CD14-positive monocyte (primary cell): ENCODE measurements at regions not wholly inside any gene's neighbourhood (a gene's known extent, or its start where the extent isn't known, plus 50 kb on each side); places are given as distances from the start of the nearest gene placed in this dataset.
A peak's percentile ranks its signal among the peaks of the same experiment; 100 is the strongest.

Source experiments
- DNase-seq, 3 donors: peaks; one replicate each; pipeline ENCODE4 v3.0.0-alpha.2; 2011 to 2022
- H2AFZ ChIP-seq: 2 replicates; pipeline ENCODE4 v1.6.0; 2012; ENCODE audit warnings: mild to moderate bottlenecking, low read depth, low read length, inconsistent platforms; ENCODE audit not compliant: insufficient read depth, poor library complexity, severe bottlenecking
- H3K27ac ChIP-seq, 2 donors: 1 replicate in 1 of 2; 2 replicates in 1 of 2; pipeline ENCODE4 v1.5.1; 2012 to 2013; ENCODE audit warnings: low read length in 2 of 2, control low read depth in 1 of 2, inconsistent platforms in 1 of 2, low read depth in 1 of 2, mild to moderate bottlenecking in 1 of 2
- H3K27me3 ChIP-seq, 2 donors: one replicate each; pipeline versions ENCODE4 v1.6.0 to v1.6.1; 2011 to 2013; ENCODE audit warnings: low read length in 2 of 2; ENCODE audit not compliant: control insufficient read depth in 2 of 2, insufficient read depth in 2 of 2
- H3K36me3 ChIP-seq, 2 donors: replicated peaks in 1 of 2; 1 replicate in 1 of 2; 2 replicates in 1 of 2; pipeline versions ENCODE4 v1.5.1 to v1.6.1; 2012 to 2013; ENCODE audit warnings: low read length in 2 of 2, control low read depth in 1 of 2, inconsistent platforms in 1 of 2, mild to moderate bottlenecking in 1 of 2; ENCODE audit not compliant: insufficient read depth in 2 of 2, control insufficient read depth in 1 of 2
- H3K4me1 ChIP-seq, 2 donors: 1 replicate in 1 of 2; 2 replicates in 1 of 2; pipeline versions ENCODE4 v1.5.1 to v1.6.1; 2012 to 2013; ENCODE audit warnings: low read length in 2 of 2, control low read depth in 1 of 2, inconsistent platforms in 1 of 2, mild to moderate bottlenecking in 1 of 2, moderate library complexity in 1 of 2; ENCODE audit not compliant: insufficient read depth in 2 of 2, control insufficient read depth in 1 of 2
- H3K4me2 ChIP-seq: replicated peaks from 2 replicates; pipeline ENCODE3; 2012; ENCODE audit warnings: low read length, moderate library complexity, mild to moderate bottlenecking; ENCODE audit not compliant: poor library complexity, severe bottlenecking; ENCODE audit errors: extremely low read depth
- H3K4me3 ChIP-seq, 3 experiments: fragments of 200-600 bp in 1 of 3; sonication (generic) in 1 of 3; replicated peaks in 1 of 3; 1 replicate in 2 of 3; 2 replicates in 1 of 3; pipeline ENCODE4 v1.5.1; 2011 to 2013; ENCODE audit warnings: low read length in 3 of 3, mild to moderate bottlenecking in 3 of 3, control low read depth in 2 of 3, low read depth in 2 of 3, inconsistent platforms in 1 of 3, moderate library complexity in 1 of 3
- H3K79me2 ChIP-seq: 2 replicates; pipeline ENCODE4 v1.6.0; 2012; ENCODE audit warnings: mild to moderate bottlenecking, control low read depth, inconsistent platforms, low read length, moderate library complexity; ENCODE audit not compliant: insufficient read depth
- H3K9ac ChIP-seq: 2 replicates; pipeline ENCODE4 v1.6.0; 2017; ENCODE audit warnings: low read length, mild to moderate bottlenecking; ENCODE audit not compliant: insufficient read depth, poor library complexity, severe bottlenecking
- H3K9me3 ChIP-seq, 2 donors: replicated peaks in 1 of 2; 1 replicate in 1 of 2; 2 replicates in 1 of 2; pipeline versions ENCODE4 v1.5.1 to v1.6.1; 2012 to 2013; ENCODE audit warnings: low read length in 2 of 2, control low read depth in 1 of 2; ENCODE audit not compliant: control insufficient read depth in 1 of 2, insufficient read depth in 1 of 2
- H4K20me1 ChIP-seq: 2 replicates; pipeline ENCODE4 v1.6.0; 2012; ENCODE audit warnings: mild to moderate bottlenecking, low read length, control low read depth, moderate library complexity; ENCODE audit not compliant: insufficient read depth
- H3K27ac Mint-ChIP-seq, 7 donors: one replicate each; pipeline ENCODE4 v1.8.0; 2020; ENCODE audit warnings: mild to moderate bottlenecking in 7 of 7, mixed read lengths in 7 of 7, moderate library complexity in 6 of 7, inconsistent platforms in 2 of 7
- H3K27me3 Mint-ChIP-seq, 3 donors: one replicate each; pipeline ENCODE4 v1.8.0; 2021 to 2022; ENCODE audit warnings: low read depth in 3 of 3, mild to moderate bottlenecking in 3 of 3, mixed read lengths in 3 of 3, moderate library complexity in 3 of 3, inconsistent platforms in 1 of 3
- H3K36me3 Mint-ChIP-seq, 2 donors: one replicate each; pipeline ENCODE4 v1.8.0; 2020; ENCODE audit warnings: mixed read lengths in 2 of 2, inconsistent platforms in 1 of 2, mild to moderate bottlenecking in 1 of 2
- H3K4me1 Mint-ChIP-seq: one replicate; pipeline ENCODE4 v1.8.0; 2020; ENCODE audit warnings: mild to moderate bottlenecking, mixed read lengths
- H3K4me3 Mint-ChIP-seq, 2 donors: one replicate each; pipeline ENCODE4 v1.8.0; 2020; ENCODE audit warnings: mild to moderate bottlenecking in 2 of 2, mixed read lengths in 2 of 2, moderate library complexity in 1 of 2
- H3K9me3 Mint-ChIP-seq, 7 donors: one replicate each; pipeline ENCODE4 v1.8.0; 2020 to 2022; ENCODE audit warnings: mixed read lengths in 7 of 7, mild to moderate bottlenecking in 6 of 7, moderate library complexity in 6 of 7, inconsistent platforms in 2 of 7
- WGBS: methylation state at CpG from one replicate; pipeline ENCODE4 v1.1.5; 2013; ENCODE audit warnings: missing lambda C conversion rate; ENCODE audit not compliant: insufficient coverage; 5-methylcytosine and 5-hydroxymethylcytosine counted together
- intact Hi-C, 2 donors: fragments of 100-400 bp; cut with micrococcal nuclease; formaldehyde crosslinking; loops; one replicate each; pipeline versions ENCODE4 v1.15.0 to v1.15.1; 2023
- TF ChIP-seq, protein P1 (sequence below): fragments of 200-600 bp; IDR thresholded peaks from one replicate; pipeline ENCODE4 v1.8.0; 2022; ENCODE audit warnings: antibody characterized with exemption, mild to moderate bottlenecking

DNA sequence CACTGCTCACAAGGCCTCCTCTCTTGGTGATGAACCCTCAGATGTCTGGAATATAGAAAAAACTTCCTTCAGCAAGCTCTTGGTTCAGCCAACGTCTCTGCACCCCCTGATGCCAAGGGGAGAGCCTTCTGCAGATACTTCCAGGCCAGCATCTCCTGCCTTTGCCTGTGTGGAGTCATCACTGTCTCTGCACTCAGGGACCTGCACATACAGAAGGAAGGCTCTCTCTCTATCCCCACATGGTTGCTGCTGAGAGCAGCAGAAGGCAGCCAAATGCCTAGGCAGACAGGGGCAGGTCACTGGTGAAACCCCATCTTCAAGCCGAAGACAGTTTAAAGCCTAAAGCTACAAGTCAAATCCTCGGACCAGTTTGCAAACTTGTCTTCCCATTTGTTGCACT, 137.6 kb downstream of the WDR11 start:
- Histone ChIP-seq H3K4me3 (no peak overlapping the region), H2AFZ (no peak overlapping the region), H3K79me2 (no peaks in the 10 kb centered on the region), H3K4me1 (peaks cover 7% of the 10 kb centered on the region in 2 donors), H3K27ac (no peak overlapping the region), H3K9me3 (peaks cover 51 to 62% of the 10 kb centered on the region in 2 donors), H4K20me1 (no peaks in the 10 kb centered on the region), H3K36me3 (no peaks in the 10 kb centered on the region), H3K4me2 (no peak overlapping the region), H3K9ac (no peak overlapping the region), H3K27me3 (peaks cover 6 to 26% of the 10 kb centered on the region in 2 donors)
- Mint-ChIP-seq H3K27me3 (peaks cover 11 to 35% (median 18%) of the 10 kb centered on the region in 3 donors), H3K4me1 (peaks cover 16% of the 10 kb centered on the region), H3K27ac (no peak overlapping the region), H3K9me3 (peaks cover 30 to 71% (median 61%) of the 10 kb centered on the region in 7 donors), H3K4me3 (no peak overlapping the region), H3K36me3 (no peaks in the 10 kb centered on the region)
- TF ChIP-seq, protein P1, sequence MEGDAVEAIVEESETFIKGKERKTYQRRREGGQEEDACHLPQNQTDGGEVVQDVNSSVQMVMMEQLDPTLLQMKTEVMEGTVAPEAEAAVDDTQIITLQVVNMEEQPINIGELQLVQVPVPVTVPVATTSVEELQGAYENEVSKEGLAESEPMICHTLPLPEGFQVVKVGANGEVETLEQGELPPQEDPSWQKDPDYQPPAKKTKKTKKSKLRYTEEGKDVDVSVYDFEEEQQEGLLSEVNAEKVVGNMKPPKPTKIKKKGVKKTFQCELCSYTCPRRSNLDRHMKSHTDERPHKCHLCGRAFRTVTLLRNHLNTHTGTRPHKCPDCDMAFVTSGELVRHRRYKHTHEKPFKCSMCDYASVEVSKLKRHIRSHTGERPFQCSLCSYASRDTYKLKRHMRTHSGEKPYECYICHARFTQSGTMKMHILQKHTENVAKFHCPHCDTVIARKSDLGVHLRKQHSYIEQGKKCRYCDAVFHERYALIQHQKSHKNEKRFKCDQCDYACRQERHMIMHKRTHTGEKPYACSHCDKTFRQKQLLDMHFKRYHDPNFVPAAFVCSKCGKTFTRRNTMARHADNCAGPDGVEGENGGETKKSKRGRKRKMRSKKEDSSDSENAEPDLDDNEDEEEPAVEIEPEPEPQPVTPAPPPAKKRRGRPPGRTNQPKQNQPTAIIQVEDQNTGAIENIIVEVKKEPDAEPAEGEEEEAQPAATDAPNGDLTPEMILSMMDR, result no peak
- WGBS, result 100% methylated on average over 3 of the region's 3 CpGs
- intact Hi-C loops, result no loop called here
- no peak for DNase-seq

DNA sequence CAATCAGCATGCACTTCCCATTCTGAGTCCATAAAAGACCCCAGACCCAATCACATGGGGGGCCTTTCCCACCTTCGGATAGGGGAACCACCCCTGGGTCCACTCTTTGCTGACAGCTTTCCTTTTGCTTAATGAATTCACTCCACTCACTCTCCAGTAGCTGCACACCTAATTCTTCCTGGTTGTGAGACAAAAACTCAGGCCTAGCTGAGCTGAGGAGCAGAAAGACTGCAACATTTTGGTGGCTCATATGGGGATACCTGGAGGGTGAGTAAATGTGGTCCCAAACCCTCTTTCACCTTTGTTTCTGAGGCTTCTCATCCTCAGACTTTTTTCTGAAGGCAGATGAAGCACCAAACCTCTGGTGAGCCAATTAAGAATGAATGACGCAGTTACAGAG, 138.1 kb downstream of the WDR11 start:
- Histone ChIP-seq H3K4me3 (no peak overlapping the region), H2AFZ (no peak overlapping the region), H3K9me3 (peaks cover 56 to 60% of the 10 kb centered on the region in 2 donors), H3K27ac (no peak overlapping the region), H3K36me3 (no peaks in the 10 kb centered on the region), H3K79me2 (no peaks in the 10 kb centered on the region), H3K4me1 (peaks cover 7% of the 10 kb centered on the region in 2 donors), H3K9ac (no peak overlapping the region), H3K4me2 (no peak overlapping the region), H3K27me3 (peaks cover 6 to 22% of the 10 kb centered on the region in 2 donors), H4K20me1 (no peaks in the 10 kb centered on the region)
- Mint-ChIP-seq H3K36me3 (no peaks in the 10 kb centered on the region), H3K27me3 (peaks cover 11 to 33% (median 15%) of the 10 kb centered on the region in 3 donors), H3K9me3 (peaks cover 30 to 70% (median 60%) of the 10 kb centered on the region in 7 donors), H3K27ac (peak overlapping the region in 1 of 7 donors; percentile 51), H3K4me3 (no peak overlapping the region), H3K4me1 (peaks cover 16% of the 10 kb centered on the region)
- no peak for DNase-seq
- WGBS, result 100% methylated on average over 2 of the region's 2 CpGs
- TF ChIP-seq, protein P1, result no peak
- intact Hi-C loops, result no loop called here
